OCI-M2 (cell line): ENCODE measurements at regions not wholly inside any gene's neighbourhood (a gene's known extent, or its start where the extent isn't known, plus 50 kb on each side); places are given as distances from the start of the nearest gene placed in this dataset.

ENCODE experiments used
- DNase-seq: peaks from one replicate; lab custom pipeline; 2025; ENCODE audit not compliant: unreplicated experiment; lab: John Stamatoyannopoulos, UW

- no peak for DNase-seq
Observed at GRCh38 chr1:87508247-87508787, 179.6 kb downstream of the LMO4 start.

- DNase-seq: no peak
Observed at GRCh38 chr1:87510540-87510939, 181.9 kb downstream of the LMO4 start.

- no peak for DNase-seq
Observed at GRCh38 chr1:87511449-87511848, 182.8 kb downstream of the LMO4 start.

GRCh38 chr1:87512431-87512830 lies 183.8 kb downstream of the LMO4 start:
- DNase-seq: no peak

- DNase-seq: no peak
Observed at GRCh38 chr1:87513255-87513654, 184.6 kb downstream of the LMO4 start.

- DNase-seq: no peak
Observed at GRCh38 chr1:87513966-87514660, 185.4 kb downstream of the LMO4 start.

GRCh38 chr1:87515781-87516180 lies 187.1 kb downstream of the LMO4 start:
- DNase-seq: no peak

- DNase-seq: no peak
Observed at GRCh38 chr1:87518794-87519193, 190.1 kb downstream of the LMO4 start.

GRCh38 chr1:87521452-87521851 lies 192.8 kb downstream of the LMO4 start:
- DNase-seq: no peak

GRCh38 chr1:87523466-87523865 lies 194.8 kb downstream of the LMO4 start:
- no peak for DNase-seq

GRCh38 chr1:87524021-87524754 lies 195.5 kb downstream of the LMO4 start:
- DNase-seq: no peak

GRCh38 chr1:87528754-87529517 lies 200.3 kb downstream of the LMO4 start:
- no peak for DNase-seq

GRCh38 chr1:87530042-87530807 lies 201.5 kb downstream of the LMO4 start:
- DNase-seq: no peak

GRCh38 chr1:87535551-87535950 lies 206.9 kb downstream of the LMO4 start:
- no peak for DNase-seq

- DNase-seq: no peak
Observed at GRCh38 chr1:87539147-87539546, 210.5 kb downstream of the LMO4 start.

GRCh38 chr1:87542697-87543096 lies 214.0 kb downstream of the LMO4 start:
- DNase-seq: no peak

- DNase-seq: no peak
Observed at GRCh38 chr1:87549738-87550137, 221.1 kb downstream of the LMO4 start.

GRCh38 chr1:87553511-87553910 lies 224.8 kb downstream of the LMO4 start:
- DNase-seq: no peak

- no peak for DNase-seq
Observed at GRCh38 chr1:87555366-87555765, 226.7 kb downstream of the LMO4 start.

GRCh38 chr1:87556326-87556725 lies 227.6 kb downstream of the LMO4 start:
- no peak for DNase-seq

GRCh38 chr1:87558921-87559320 lies 230.2 kb downstream of the LMO4 start:
- no peak for DNase-seq
